ENCODE measurements at regions not wholly inside any gene's neighbourhood (a gene's known extent, or its start where the extent isn't known, plus 50 kb on each side); places are given as distances from the start of the nearest gene placed in this dataset.

GRCh38 chr7:11221984-11222383 lies 248.3 kb downstream of the PHF14 start:
- TF ChIP-seq, protein P1, sequence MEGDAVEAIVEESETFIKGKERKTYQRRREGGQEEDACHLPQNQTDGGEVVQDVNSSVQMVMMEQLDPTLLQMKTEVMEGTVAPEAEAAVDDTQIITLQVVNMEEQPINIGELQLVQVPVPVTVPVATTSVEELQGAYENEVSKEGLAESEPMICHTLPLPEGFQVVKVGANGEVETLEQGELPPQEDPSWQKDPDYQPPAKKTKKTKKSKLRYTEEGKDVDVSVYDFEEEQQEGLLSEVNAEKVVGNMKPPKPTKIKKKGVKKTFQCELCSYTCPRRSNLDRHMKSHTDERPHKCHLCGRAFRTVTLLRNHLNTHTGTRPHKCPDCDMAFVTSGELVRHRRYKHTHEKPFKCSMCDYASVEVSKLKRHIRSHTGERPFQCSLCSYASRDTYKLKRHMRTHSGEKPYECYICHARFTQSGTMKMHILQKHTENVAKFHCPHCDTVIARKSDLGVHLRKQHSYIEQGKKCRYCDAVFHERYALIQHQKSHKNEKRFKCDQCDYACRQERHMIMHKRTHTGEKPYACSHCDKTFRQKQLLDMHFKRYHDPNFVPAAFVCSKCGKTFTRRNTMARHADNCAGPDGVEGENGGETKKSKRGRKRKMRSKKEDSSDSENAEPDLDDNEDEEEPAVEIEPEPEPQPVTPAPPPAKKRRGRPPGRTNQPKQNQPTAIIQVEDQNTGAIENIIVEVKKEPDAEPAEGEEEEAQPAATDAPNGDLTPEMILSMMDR (IDR thresholded peaks at IDR 0.05): no peak
- no peak for TF ChIP-seq POLR2A (IDR thresholded peaks at IDR 0.05)
